HG03520 (cell line): ENCODE measurements at regions not wholly inside any gene's neighbourhood (a gene's known extent, or its start where the extent isn't known, plus 50 kb on each side); places are given as distances from the start of the nearest gene placed in this dataset.
"Not testable (repeated sequence)": the region's sequence is repeated elsewhere in the genome, so short reads cannot be mapped to it uniquely, and the experiment has no call there.

Experiments
- ATAC-seq: cut with Tn5 transposase; IDR thresholded peaks from one replicate; pipeline ENCODE4 v1.9.1; 2021; ENCODE audit warnings: mild to moderate bottlenecking, moderate library complexity; ENCODE audit not compliant: unreplicated experiment

DNA sequence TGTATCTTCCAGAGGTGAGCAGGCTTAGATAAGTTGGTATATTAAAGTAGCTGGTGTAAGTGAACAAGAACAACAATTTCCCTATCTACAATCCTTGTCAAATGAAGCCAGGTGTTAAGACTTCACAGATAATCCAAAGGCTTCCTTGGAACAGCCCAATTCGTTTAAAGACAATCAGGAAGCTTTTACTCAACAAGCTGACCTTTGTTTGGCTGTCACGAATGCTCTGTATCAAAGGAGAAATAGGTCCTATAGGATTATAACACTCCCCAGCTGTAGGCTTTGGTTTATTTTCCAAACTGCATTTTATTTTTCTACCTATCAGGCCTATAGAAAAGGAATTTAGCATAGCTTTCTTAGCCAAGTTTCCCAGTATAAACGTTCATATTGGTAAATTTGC, 766.5 kb upstream of the GOT2 start:
- no peak for ATAC-seq

DNA sequence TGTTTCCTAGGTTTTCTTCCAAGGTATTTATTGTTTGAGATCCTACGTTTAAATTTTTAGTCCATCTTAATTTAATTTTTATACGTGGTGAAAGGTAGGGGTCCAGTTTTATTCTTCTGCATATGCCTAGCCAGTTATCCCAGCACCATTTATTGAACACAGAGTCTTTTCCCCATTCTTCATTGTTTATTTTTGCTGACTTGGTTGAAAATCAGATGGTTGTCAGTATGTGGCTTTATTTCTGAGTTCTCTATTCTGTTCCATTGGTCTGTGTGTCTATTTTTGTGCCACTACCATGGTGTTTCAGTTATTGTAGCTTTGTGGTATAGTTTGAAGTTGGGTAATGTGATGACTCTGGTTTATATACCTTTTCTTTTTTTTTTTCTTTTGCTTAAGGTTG, 753.0 kb upstream of the GOT2 start:
- no peak for ATAC-seq

DNA sequence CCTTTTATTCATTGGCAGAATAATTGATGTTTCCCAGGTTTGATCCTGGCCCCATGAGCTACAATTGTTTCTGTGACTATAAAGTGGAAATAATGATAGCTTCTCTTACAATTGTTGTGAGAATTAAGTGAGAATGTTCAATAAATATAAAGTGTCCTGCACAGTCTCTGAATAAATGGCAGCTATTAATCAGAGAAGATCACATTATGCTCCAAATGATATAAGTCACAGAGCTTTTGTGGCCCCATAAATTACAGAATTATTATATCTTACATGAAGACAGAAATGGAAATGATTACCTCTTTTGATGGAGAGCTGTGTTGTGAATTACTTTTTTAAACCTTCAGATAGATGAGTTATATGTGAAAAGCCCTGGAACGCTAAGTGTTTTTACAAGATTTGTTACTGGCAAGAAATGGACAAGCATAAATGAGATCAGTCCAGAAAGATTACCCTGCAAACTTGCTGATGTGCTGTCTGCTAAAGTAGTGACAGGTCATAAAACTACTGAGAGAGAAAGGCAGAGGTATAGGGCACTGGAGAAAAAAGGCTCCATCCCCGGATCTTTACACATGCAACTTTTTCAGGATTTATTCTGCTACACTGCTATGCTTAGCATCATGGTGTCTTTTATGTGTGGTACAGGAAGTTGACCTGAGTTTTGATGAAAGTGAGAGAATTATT, 750.9 kb upstream of the GOT2 start:
- ATAC-seq, result no peak

DNA sequence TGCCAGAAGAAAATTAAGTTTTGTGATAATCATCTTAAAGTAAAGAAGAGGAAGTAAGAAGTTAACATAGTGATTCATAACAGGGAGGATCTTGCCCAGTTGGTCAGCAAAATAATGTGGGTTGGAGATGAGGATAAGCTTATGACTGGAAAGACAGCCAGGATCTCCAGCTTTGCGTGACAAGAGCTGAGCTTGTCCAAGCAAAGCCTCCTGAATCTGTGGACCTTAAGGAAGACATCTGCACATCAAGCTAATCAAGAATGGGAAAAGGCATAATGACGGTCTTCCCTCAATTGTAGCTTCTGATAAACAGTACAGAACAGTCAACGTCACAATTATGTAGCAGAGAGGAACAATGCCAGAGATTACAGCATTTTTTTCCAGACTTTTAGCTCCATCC, 744.7 kb upstream of the GOT2 start:
- no peak for ATAC-seq

DNA sequence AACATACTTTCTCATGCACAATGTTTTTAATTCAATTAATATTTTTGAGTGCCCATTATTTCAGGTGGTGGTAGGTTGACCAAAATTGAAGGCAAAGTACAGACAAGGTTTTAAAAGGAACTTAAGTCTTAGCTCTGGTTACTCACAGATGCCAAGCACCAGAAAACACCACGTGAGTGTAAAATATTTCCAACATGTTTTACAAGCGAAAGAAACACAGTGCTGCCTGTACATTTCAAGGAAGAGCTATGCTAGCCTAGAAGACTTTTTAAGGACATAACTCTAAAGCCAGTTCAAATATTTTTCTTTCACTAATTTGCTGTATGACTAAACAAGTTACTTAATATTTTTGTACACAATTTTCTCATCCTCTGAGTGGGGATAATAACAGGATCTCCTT, 736.4 kb upstream of the GOT2 start:
- ATAC-seq, result no peak

DNA sequence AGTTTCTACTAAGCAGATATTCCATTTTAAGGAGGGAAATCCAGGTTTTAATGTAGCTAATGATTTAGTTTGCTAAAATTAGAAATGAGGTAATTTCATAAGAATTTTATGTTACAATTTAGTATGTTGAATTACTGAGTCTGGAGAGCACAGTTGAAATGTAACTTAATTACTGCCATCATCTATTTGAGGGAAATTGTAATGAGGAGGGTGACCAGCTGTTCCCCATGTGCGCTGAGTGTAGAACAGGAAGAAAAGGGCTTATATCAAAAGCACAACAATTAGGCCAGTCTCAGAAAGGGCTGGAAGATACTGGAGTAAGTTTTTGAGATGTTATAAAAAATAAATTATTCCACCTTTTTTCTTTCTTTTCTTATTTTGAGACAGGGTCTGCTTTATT, 735.1 kb upstream of the GOT2 start:
- ATAC-seq, result no peak

DNA sequence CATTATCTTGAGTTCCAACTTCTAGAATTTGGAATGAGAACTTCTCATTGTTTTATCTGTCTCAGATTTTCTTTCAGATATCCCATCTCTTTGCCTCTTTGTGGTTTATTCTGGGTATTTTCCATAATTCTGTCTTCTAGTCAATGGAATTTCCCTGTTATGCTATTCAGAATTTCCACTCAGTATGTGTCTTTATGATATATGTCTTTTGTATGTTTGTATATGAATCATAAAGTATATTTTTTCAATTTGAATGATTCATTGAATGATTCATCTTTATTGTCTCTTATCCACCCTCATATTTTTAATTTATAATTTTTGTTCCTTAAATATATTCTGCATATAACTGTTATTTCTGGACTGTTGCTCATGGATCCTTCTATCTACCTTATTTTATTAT, 729.7 kb upstream of the GOT2 start:
- ATAC-seq, result no peak

DNA sequence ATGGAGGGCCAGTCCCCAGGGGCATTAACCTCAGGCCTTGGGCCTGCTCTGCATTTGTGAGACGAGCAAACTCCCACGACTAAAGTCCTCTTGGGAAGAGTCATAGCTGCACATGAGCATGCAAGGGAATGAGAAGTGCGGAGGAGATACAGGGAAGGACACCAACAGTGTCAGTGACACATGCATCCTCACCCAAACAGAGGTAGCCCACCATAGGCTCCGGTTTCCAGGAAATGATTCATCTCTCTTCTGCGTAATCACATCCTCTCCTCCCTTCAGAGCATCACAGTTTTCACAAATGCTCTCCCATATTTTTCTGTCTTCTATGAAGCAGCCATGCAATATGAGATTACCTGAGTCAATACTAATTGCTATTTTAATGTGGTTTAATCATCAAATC, 725.7 kb upstream of the GOT2 start:
- no peak for ATAC-seq

DNA sequence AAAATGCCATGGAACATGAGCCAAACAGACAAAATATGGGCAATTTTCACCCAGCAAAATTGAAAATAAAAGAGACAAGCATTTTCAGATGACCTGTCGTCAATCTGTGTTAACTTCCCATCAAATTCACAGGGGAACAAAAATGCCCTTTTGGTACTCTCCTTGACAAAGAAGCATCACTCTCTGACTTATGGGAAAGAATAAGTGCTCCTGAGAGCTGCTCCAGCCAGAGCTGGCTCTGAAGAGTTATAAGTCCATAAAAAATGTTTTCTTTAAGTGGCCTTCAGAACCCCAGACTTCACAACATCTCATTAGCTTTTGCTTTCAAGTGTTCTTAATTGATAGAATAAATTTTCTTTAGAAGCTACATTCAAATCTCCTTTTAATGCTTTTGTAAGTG, 721.4 kb upstream of the GOT2 start:
- ATAC-seq, result no peak

DNA sequence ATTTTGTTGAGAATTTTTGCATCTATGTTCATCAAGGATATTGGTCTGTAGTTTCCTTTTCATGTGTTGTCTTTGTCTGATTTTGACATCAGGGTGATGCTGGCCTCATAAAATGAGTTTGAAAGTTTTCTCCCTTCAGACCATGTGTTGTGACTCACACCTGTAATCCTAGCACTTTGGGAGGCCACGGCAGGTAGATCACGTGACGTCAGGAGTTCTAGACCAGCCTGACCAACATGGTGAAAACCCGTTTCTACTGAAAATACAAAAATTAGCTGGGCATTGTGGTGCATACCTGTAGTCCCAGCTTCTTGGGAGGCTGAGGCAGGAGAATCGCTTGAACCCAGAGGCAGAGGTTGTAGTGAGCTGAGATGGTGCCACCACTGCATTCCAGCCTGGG, 716.4 kb upstream of the GOT2 start:
- not testable (repeated sequence) for ATAC-seq

DNA sequence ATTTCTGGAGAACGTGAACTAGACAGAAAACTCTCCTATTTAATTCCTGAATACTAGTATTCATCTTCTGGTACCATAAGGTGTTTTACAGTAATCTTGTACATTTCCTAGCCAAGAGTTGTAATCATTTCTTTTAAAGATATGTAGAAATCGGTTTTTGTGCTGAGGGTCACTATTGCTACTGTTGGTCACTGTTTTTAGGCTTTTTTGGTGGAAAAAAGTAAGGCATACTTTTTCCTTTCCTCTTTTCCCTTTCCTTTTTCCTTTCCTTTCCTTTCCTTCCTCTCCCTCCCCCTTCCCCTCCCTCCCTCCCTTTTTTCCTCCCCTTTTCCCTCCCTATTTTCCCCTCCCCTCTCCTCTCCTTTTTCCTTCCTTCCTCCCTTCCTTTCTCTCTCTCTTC, 706.4 kb upstream of the GOT2 start:
- no peak for ATAC-seq

DNA sequence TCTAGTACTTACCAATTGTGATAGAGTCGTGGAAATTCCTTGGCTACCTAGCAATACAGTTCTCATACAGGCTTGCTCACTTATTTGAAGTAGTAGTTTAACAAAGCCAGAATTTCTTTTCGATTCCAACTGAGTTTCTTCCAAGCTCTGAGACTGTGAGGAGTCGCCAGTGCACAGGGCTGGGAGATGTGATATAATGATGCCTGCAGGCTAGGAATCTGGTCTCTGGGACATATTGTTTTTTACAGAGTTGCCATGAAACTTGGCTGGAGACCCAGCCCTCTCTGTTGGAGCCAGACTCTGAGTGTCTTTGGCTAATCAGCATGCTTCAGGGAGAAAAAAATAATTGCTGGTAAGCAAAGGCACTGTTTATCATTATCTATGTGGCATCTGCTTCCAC, 698.8 kb upstream of the GOT2 start:
- ATAC-seq, result no peak

DNA sequence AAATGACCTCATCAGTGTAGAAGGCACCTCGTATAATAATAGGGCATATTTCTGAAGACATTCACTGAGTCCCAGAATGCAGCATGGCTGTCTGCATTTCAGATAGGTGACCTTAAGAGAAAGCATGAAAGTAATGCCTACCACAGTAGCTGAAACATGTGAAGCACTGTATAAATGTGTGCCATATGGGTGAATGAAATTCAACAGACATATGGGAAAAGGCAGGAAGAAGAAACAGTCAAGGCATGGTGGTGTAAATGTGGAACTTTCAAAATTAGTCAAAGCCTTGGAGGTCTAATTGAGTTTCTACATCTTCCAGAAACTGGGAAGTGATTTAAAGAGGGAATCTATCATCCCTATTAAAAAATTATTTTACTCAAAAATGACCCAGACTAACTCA, 698.2 kb upstream of the GOT2 start:
- ATAC-seq, result no peak

DNA sequence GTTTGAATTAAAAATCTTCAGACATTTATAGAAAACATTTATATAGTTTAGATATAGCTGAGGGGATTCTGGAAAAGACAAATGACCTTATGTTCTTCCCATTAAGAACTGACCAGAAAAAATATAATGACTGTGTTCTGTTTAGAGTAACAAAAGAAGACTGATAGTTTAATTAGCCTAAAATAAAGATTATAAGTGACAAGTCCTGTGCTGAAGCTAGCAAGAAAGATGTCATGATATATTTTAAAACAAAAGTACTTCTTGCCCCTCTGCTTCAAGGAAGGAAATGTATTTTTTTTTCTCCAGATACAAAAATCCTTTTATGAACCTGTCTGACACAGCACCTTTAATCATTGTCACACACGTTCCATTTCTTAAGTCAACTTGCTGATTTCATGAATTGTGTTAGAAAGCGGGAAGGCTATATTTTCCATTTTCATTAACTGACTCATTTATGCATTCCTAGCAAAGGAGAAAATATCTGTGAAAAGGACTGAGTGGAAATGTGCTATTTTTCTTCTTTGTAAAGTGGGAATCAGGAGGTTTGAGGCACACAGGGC, 690.7 kb upstream of the GOT2 start:
- ATAC-seq, result no peak

DNA sequence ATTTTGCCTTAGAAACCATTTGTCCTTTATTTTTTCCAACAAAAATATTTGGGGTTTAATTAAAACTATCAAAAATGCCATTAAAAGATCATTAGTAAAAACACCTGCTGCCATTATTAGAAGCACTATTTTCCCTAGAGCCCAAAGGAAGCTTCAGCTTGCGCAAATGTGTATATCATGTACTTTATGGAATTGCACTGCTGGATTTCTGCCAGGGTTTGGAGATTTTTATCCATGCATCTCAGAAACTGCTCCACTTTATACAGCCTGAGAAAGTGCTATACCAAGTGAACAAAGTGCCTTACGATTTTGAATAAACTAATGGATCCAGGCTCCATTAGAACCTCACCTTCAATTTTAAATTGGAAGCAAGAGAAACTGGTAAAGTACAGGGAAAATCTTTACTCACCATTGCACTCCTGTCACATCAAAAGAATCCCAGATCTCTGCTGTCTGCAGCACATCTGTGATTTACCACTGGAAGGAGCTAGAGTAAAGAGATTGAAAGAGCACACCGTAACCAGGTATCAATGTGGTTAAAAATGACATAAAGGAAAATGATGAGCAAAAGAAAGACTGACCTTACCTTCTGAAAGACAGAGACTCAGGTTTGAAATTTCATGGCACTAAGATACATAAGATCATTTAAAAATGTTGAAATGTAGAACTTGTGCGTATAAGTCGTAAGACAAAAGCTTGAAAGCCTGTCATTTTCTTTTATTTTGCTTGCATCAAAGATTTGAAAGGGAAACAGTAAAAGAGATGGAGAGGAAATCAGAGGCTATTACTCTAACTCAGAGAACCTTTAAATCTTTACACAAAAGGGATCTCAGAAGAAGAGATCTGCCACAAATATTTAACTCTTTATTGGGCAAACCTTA, 678.1 kb upstream of the GOT2 start:
- ATAC-seq, result no peak

DNA sequence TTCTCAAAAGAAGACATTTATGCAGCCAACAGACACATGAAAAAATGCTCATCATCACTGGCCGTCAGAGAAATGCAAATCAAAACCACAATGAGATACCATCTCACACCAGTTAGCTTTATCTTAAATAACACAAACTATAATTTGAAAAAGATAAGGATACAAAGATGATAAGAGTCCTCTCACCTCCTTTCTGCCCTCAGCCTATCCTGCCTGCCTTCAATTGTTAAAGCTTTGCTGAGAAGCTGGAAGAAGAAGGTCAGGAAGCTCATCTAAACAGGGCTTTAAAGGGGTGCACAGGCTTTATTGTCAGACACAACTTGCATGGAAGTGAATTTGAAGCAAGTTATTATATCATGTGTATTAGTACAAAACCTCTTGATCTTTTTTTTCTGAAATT, 676.3 kb upstream of the GOT2 start:
- no peak for ATAC-seq

DNA sequence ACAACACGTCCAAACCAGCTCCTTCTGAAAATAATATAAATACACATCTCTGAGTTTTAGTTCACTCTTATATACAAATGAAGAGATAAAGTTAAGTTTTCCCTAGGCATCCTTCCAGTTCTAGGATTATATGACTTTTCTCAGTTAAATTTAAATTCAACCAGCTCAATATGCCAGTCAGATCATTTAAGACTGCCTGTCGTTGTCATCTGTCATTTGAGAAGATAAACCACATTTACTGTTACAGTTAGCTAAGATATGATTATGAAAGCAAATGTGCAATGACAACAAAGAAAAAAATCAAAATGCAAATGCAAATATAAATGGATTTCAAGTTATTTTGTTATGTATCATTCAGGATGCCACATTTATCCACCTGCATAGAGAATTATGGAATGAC, 671.7 kb upstream of the GOT2 start:
- ATAC-seq, result no peak

DNA sequence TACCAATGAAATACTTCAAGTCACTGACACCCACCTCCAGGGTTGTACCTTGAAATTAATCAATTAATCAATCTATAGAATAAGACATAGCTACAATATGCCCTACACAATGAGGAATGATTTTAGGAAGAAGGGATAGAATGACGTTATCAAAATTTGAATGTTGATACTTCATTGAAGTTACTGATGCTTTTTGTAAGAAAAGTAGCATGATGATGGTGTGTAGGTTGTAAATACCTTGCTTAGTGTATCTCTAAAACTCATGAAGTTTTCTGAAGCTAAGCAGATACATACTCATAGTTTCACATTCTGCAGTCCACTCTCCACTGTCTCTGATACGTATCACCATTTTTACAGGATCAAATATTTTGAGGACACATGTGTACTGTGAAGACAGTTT, 670.4 kb upstream of the GOT2 start:
- no peak for ATAC-seq

DNA sequence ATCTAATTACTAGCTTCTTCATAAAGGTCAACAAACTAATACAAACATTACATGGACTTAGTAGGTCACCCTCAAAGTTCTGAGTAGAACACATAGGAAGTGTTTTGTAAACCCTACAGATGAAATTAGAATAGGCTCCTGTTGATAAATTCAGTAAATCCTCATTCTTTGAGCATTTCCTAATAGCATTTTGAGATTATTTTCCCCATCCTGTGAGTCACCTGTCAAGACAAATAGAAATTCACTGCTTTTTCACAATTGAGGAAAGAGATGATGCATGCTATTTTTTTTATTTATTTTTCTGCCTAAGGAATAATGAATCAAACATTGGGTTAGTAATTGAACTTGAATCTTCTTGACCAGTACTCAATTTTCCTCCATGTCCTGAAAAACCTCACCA, 666.7 kb upstream of the GOT2 start:
- ATAC-seq, result no peak

DNA sequence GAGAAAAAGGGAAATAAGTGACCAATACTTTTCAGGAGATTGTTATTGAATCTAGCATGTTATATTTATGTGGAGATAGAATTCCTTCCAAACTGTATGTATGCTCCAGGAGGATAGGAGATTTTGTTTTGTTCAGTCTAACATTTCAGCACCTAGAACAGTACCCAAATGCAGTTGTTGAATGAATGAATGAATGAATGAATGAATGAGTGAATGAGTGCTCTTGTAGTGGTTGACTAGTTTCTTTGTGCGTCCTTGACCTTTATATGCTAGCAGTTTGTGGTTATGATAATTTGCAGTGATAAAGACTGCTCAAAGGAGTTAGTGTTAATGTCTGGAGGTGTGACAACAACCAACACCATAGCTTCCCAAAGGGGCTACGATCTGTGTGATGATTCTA, 663.5 kb upstream of the GOT2 start:
- ATAC-seq, result no peak

DNA sequence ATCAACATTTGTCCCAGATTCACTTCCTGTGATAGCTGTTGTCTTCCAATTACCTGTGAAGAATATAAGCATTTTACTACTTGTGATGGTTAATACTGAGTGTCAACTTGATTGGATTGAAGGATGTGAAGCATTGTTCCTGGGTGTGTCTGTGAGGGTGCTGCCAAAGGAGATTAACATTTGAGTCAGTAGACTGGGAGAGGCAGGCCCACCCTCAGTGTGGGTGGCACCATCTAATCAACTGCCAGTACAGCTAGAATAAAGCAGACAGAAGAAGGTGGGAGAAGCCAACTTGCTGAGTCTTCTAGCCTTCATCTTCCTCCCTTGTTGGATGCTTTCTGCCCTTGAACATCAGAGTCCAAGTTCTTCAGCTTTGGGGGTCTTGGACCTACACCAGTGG, 660.4 kb upstream of the GOT2 start:
- ATAC-seq, result no peak

DNA sequence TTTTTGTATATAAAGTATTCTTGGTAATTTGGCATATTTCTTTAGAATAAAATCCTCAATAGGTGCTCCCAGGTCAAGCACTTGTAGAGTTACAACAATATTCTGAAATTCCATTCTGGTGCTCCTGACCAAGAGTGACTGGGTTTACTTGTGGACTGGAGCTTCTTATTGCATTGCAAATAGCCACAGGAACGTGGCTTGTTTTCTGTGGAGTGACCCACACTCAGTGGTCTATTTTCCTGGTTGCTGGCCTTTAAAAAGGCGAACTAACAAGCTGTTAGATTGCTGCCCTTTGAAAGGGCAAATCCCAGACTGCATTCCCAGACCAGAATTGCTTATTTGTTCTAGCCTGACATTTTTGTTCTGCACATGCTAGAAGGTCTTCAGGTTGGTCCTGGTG, 658.8 kb upstream of the GOT2 start:
- no peak for ATAC-seq
